B cell (primary cell): ENCODE measurements at regions not wholly inside any gene's neighbourhood (a gene's known extent, or its start where the extent isn't known, plus 50 kb on each side); places are given as distances from the start of the nearest gene placed in this dataset.

ENCODE experiments used
- ATAC-seq: fragments of 200-7000 bp; cut with Tn5 transposase; one replicate; pipeline ENCODE4 v1.10.0; 2021; ENCODE audit warnings: low read depth, mild to moderate bottlenecking, moderate number of reproducible peaks, moderate library complexity
- CTCF ChIA-PET: fragments of 350-600 bp; sonication (Branson Sonifier 250); formaldehyde crosslinking; loops from one replicate; lab custom pipeline; 2021; ENCODE audit warnings: antibody characterized with exemption, inconsistent platforms; lab: Charles Lee
- POLR2A ChIA-PET: fragments of 350-600 bp; sonication (Branson Sonifier 250); formaldehyde crosslinking; loops from one replicate; lab custom pipeline; 2021; ENCODE audit warnings: antibody characterized with exemption; lab: Charles Lee
- DNase-seq: peaks from one replicate; pipeline ENCODE4 v3.0.0; 2013
- H2AFZ ChIP-seq: 2 replicates; pipeline ENCODE4 v1.6.1; 2012; ENCODE audit warnings: mild to moderate bottlenecking, low read depth, low read length; ENCODE audit not compliant: insufficient read depth, poor library complexity, severe bottlenecking
- H3K27ac ChIP-seq, 2 donors: 1 replicate in 1 of 2; 2 replicates in 1 of 2; pipeline ENCODE4 v1.5.1; 2012 to 2013; ENCODE audit warnings: low read length in 2 of 2, mild to moderate bottlenecking in 2 of 2, moderate library complexity in 1 of 2
- H3K27me3 ChIP-seq, 4 experiments: fragments of 200-600 bp in 1 of 4; sonication (generic) in 1 of 4; replicated peaks in 1 of 4; 1 replicate in 2 of 4; 2 replicates in 2 of 4; pipeline versions ENCODE4 v1.6.1 to v1.7.0; 2013 to 2016; ENCODE audit warnings: low read length in 3 of 4, mild to moderate bottlenecking in 2 of 4, mixed read lengths in 1 of 4, moderate library complexity in 1 of 4; ENCODE audit not compliant: insufficient read depth in 4 of 4, control insufficient read depth in 3 of 4; ENCODE audit errors: control extremely low read depth in 1 of 4
- H3K36me3 ChIP-seq, 2 experiments: replicated peaks in 1 of 2; 1 replicate in 1 of 2; 2 replicates in 1 of 2; pipeline versions ENCODE4 v1.6.1 to v1.7.1; 2013; ENCODE audit warnings: low read length in 1 of 2; ENCODE audit not compliant: insufficient read depth in 2 of 2, control insufficient read depth in 1 of 2; ENCODE audit errors: control extremely low read depth in 1 of 2, extremely low read depth in 1 of 2
- H3K4me1 ChIP-seq, 2 donors: fragments of 200-600 bp in 1 of 2; sonication (generic) in 1 of 2; 1 replicate in 1 of 2; 2 replicates in 1 of 2; pipeline versions ENCODE4 v1.5.1 to v1.6.1; 2013 to 2017; ENCODE audit warnings: low read length in 2 of 2; ENCODE audit not compliant: control insufficient read depth in 2 of 2, insufficient read depth in 2 of 2
- H3K4me2 ChIP-seq: replicated peaks from 2 replicates; pipeline ENCODE3; 2012; ENCODE audit warnings: mild to moderate bottlenecking, low read depth, low read length; ENCODE audit not compliant: poor library complexity, severe bottlenecking
- H3K4me3 ChIP-seq, 5 experiments: fragments of 200-600 bp in 1 of 5; sonication (generic) in 1 of 5; 1 replicate in 3 of 5; 2 replicates in 2 of 5; pipeline versions ENCODE4 v1.5.1 to v1.7.0; 2011 to 2016; ENCODE audit warnings: low read length in 4 of 5, mild to moderate bottlenecking in 4 of 5, low read depth in 2 of 5, control low read depth in 1 of 5, moderate library complexity in 1 of 5; ENCODE audit not compliant: insufficient read depth in 1 of 5; ENCODE audit errors: control extremely low read depth in 1 of 5, extremely low read depth in 1 of 5
- H3K79me2 ChIP-seq: fragments of 200-600 bp; sonication (generic); one replicate; pipeline ENCODE4 v1.6.0; 2016; ENCODE audit warnings: low read length; ENCODE audit not compliant: control insufficient read depth, insufficient read depth
- H3K9ac ChIP-seq: fragments of 200-600 bp; sonication (generic); 2 replicates; pipeline ENCODE4 v1.6.1; 2017; ENCODE audit warnings: mild to moderate bottlenecking, low read length, moderate library complexity
- H3K9me3 ChIP-seq, 3 donors: one replicate each; pipeline versions ENCODE4 v1.6.1 to v1.7.1; 2013; ENCODE audit warnings: low read length in 2 of 3; ENCODE audit not compliant: control insufficient read depth in 2 of 3, insufficient read depth in 1 of 3; ENCODE audit errors: control extremely low read depth in 1 of 3
- H4K20me1 ChIP-seq: 2 replicates; pipeline ENCODE4 v1.6.0; 2012; ENCODE audit warnings: mild to moderate bottlenecking, low read length; ENCODE audit not compliant: insufficient read depth, control insufficient read depth, poor library complexity, severe bottlenecking
- H3K27ac Mint-ChIP-seq: one replicate; pipeline ENCODE4 v1.8.0; 2021; ENCODE audit warnings: mixed read lengths
- H3K27me3 Mint-ChIP-seq: one replicate; pipeline ENCODE4 v1.8.0; 2021; ENCODE audit warnings: mixed read lengths
- H3K4me1 Mint-ChIP-seq: one replicate; pipeline ENCODE4 v1.8.0; 2021; ENCODE audit warnings: mixed read lengths
- H3K4me3 Mint-ChIP-seq: one replicate; pipeline ENCODE4 v1.8.0; 2021; ENCODE audit warnings: mixed read lengths
- H3K9me3 Mint-ChIP-seq: one replicate; pipeline ENCODE4 v1.8.0; 2022; ENCODE audit warnings: mixed read lengths; ENCODE audit not compliant: insufficient read depth
- CTCF ChIP-seq: fragments of 200-600 bp; IDR thresholded peaks from one replicate; pipeline ENCODE4 v1.8.0; 2022; ENCODE audit warnings: antibody characterized with exemption, mild to moderate bottlenecking
- EZH2 ChIP-seq: IDR thresholded peaks from 2 replicates; pipeline ENCODE4 v1.6.1; 2012; ENCODE audit warnings: borderline replicate concordance, low read depth, mild to moderate bottlenecking, moderate library complexity, low read length; ENCODE audit not compliant: insufficient read depth, poor library complexity, severe bottlenecking
- WGBS: methylation state at CpG from one replicate; pipeline ENCODE4 v1.1.5; 2013; ENCODE audit warnings: missing lambda C conversion rate; ENCODE audit not compliant: insufficient coverage; 5-methylcytosine and 5-hydroxymethylcytosine counted together
- intact Hi-C: fragments of 100-400 bp; cut with micrococcal nuclease; formaldehyde crosslinking; loops from one replicate; pipeline ENCODE4 v1.10.0; 2022

- H3K27ac ChIP-seq: no peak overlapping the region
- no peaks in the 10 kb centered on the region for H4K20me1 ChIP-seq
- no peak overlapping the region for H3K9ac ChIP-seq
- Mint-ChIP-seq H3K9me3 (no peaks in the 10 kb centered on the region), H3K27me3 (peaks cover 7% of the 10 kb centered on the region), H3K4me1 (no peaks in the 10 kb centered on the region), H3K27ac (no peak overlapping the region), H3K4me3 (no peak overlapping the region)
- peaks cover 0 to 3% (median under 1%) of the 10 kb centered on the region in 4 experiments for H3K27me3 ChIP-seq
- no peaks in the 10 kb centered on the region for H3K79me2 ChIP-seq
- no peaks in the 10 kb centered on the region for H3K4me1 ChIP-seq
- H2AFZ ChIP-seq: no peak overlapping the region
- no peaks in the 10 kb centered on the region for H3K36me3 ChIP-seq
- ChIA-PET POLR2A (no interaction called here), CTCF (no interaction called here)
- H3K9me3 ChIP-seq: no peaks in the 10 kb centered on the region
- ATAC-seq (no peak), DNase-seq (no peak)
- no peak overlapping the region for H3K4me2 ChIP-seq
- 100% methylated on average over 1 of the region's 1 CpG for WGBS
- intact Hi-C loops: no loop called here
- H3K4me3 ChIP-seq: no peak overlapping the region
- TF ChIP-seq CTCF: no peak
- TF ChIP-seq EZH2: no peak
Measured at GRCh38 chr3:132196113-132196512, 121.1 kb upstream of the ACP3 start.

- no peaks in the 10 kb centered on the region for H3K4me1 Mint-ChIP-seq
- CTCF ChIA-PET: no interaction called here
Measured at GRCh38 chr3:132198516-132198915, 118.7 kb upstream of the ACP3 start.

More at GRCh38 chr3:132198516-132198915, 118.7 kb upstream of the ACP3 start:
- DNase-seq (no peak), ATAC-seq (no peak)
- no peaks in the 10 kb centered on the region for H3K9me3 ChIP-seq
- TF ChIP-seq CTCF: no peak
- TF ChIP-seq EZH2: no peak
- no peaks in the 10 kb centered on the region for H4K20me1 ChIP-seq
- no peaks in the 10 kb centered on the region for H3K9me3 Mint-ChIP-seq
- no peak overlapping the region for H3K27ac ChIP-seq
- H3K27ac Mint-ChIP-seq: no peak overlapping the region
- no peak overlapping the region for H3K4me3 ChIP-seq
- no peaks in the 10 kb centered on the region for H3K79me2 ChIP-seq
- intact Hi-C loops: no loop called here
- no peaks in the 10 kb centered on the region for H3K4me1 ChIP-seq
- POLR2A ChIA-PET: no interaction called here
- no peak overlapping the region for H2AFZ ChIP-seq
- peaks cover 0 to 3% (median under 1%) of the 10 kb centered on the region in 4 experiments for H3K27me3 ChIP-seq
- H3K9ac ChIP-seq: no peak overlapping the region
- H3K4me3 Mint-ChIP-seq: no peak overlapping the region
- H3K36me3 ChIP-seq: no peaks in the 10 kb centered on the region
- H3K4me2 ChIP-seq: no peak overlapping the region
- peaks cover 3% of the 10 kb centered on the region for H3K27me3 Mint-ChIP-seq
